ENCODE measurements at regions not wholly inside any gene's neighbourhood (a gene's known extent, or its start where the extent isn't known, plus 50 kb on each side); places are given as distances from the start of the nearest gene placed in this dataset.
"Not testable (repeated sequence)": the region's sequence is repeated elsewhere in the genome, so short reads cannot be mapped to it uniquely, and the experiment has no call there.

DNA sequence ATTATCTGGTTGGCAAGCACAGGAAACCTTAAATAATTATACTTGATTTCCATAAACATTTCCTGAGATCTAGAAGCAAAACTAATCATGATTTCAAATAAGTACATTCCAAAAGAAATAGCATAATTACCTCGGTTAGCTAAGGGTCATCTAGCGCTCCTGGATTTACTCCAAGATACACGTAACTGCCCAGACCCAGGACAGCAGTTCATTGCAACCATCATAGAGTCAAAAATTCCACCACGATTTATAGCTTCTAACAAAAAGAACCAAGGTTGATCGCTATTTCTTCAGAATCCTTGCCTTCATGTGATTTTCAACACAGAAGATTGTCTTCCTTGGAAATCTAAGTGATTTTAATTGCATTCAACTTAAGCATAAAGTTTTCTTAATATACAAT lies 1235.5 kb upstream of the TENM3 start:
- Histone ChIP-seq H3K27ac (ENCODE audit: low read depth, low read length) (no peak overlapping the region), H3K4me3 (ENCODE audit: low read length in 3 of 3) (no peak overlapping the region), H3K36me3 (ENCODE audit: control insufficient read depth in 3 of 3, insufficient read depth in 3 of 3, low read length in 3 of 3) (no peaks in the 10 kb centered on the region), H3K27me3 (ENCODE audit: control insufficient read depth in 3 of 3, insufficient read depth in 3 of 3, low read length in 3 of 3) (no peaks in the 10 kb centered on the region), H3K9ac (ENCODE audit: low read depth in 1 of 3, low read length in 3 of 3) (no peak overlapping the region), H3K4me1 (ENCODE audit: control insufficient read depth in 3 of 3, insufficient read depth in 3 of 3, low read length in 3 of 3) (peaks cover 0 to 4% (median 0%) of the 10 kb centered on the region in 3 donors), H3K9me3 (ENCODE audit: control insufficient read depth in 3 of 3, low read length in 3 of 3) (no peaks in the 10 kb centered on the region)

DNA sequence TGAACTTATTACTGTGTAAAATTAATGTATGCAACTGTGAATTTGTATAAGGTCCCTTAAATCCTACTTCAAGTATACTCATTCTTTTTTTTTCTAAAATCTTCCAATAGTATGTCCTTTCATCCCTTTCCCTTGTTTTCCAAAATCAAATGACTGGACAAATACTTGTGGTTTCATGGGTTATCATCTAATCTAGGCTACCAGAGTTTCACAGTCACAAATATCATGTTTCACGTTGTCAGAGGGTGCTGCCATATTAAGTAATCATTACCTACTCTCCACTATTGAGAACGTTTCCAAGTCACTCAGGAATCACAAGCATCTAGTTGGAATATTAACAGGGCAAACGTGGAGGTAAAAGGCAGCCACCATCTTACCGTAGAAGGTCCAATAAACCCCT lies 1235.0 kb upstream of the TENM3 start:
- no peaks in the 10 kb centered on the region for H3K27me3 ChIP-seq (ENCODE audit: control insufficient read depth in 3 of 3, insufficient read depth in 3 of 3, low read length in 3 of 3)
- H3K9me3 ChIP-seq (ENCODE audit: control insufficient read depth in 3 of 3, low read length in 3 of 3): no peaks in the 10 kb centered on the region
- peaks cover 0 to 4% (median 0%) of the 10 kb centered on the region in 3 donors for H3K4me1 ChIP-seq (ENCODE audit: control insufficient read depth in 3 of 3, insufficient read depth in 3 of 3, low read length in 3 of 3)
- no peak overlapping the region for H3K27ac ChIP-seq (ENCODE audit: low read depth, low read length)
- H3K36me3 ChIP-seq (ENCODE audit: control insufficient read depth in 3 of 3, insufficient read depth in 3 of 3, low read length in 3 of 3): no peaks in the 10 kb centered on the region
- no peak overlapping the region for H3K9ac ChIP-seq (ENCODE audit: low read depth in 1 of 3, low read length in 3 of 3)
- H3K4me3 ChIP-seq (ENCODE audit: low read length in 3 of 3): no peak overlapping the region

- no peak overlapping the region for H3K9ac ChIP-seq (ENCODE audit: low read depth in 1 of 3, low read length in 3 of 3)
- no peak overlapping the region for H3K27ac ChIP-seq (ENCODE audit: low read depth, low read length)
- H3K4me1 ChIP-seq (ENCODE audit: control insufficient read depth in 3 of 3, insufficient read depth in 3 of 3, low read length in 3 of 3): no peaks in the 10 kb centered on the region
- no peaks in the 10 kb centered on the region for H3K27me3 ChIP-seq (ENCODE audit: control insufficient read depth in 3 of 3, insufficient read depth in 3 of 3, low read length in 3 of 3)
- no peak overlapping the region for H3K4me3 ChIP-seq (ENCODE audit: low read length in 3 of 3)
- no peaks in the 10 kb centered on the region for H3K36me3 ChIP-seq (ENCODE audit: control insufficient read depth in 3 of 3, insufficient read depth in 3 of 3, low read length in 3 of 3)
- H3K9me3 ChIP-seq (ENCODE audit: control insufficient read depth in 3 of 3, low read length in 3 of 3): peaks cover 0 to 4% (median 0%) of the 10 kb centered on the region in 3 donors
Measured at GRCh38 chr4:181013162-181013561, 1230.0 kb upstream of the TENM3 start.

- H3K4me1 ChIP-seq (ENCODE audit: control insufficient read depth in 3 of 3, insufficient read depth in 3 of 3, low read length in 3 of 3): no peaks in the 10 kb centered on the region
- no peak overlapping the region for H3K9ac ChIP-seq (ENCODE audit: low read depth in 1 of 3, low read length in 3 of 3)
- H3K4me3 ChIP-seq (ENCODE audit: low read length in 3 of 3): no peak overlapping the region
- no peaks in the 10 kb centered on the region for H3K27me3 ChIP-seq (ENCODE audit: control insufficient read depth in 3 of 3, insufficient read depth in 3 of 3, low read length in 3 of 3)
- peaks cover 0 to 4% (median 3%) of the 10 kb centered on the region in 3 donors for H3K9me3 ChIP-seq (ENCODE audit: control insufficient read depth in 3 of 3, low read length in 3 of 3)
- no peaks in the 10 kb centered on the region for H3K36me3 ChIP-seq (ENCODE audit: control insufficient read depth in 3 of 3, insufficient read depth in 3 of 3, low read length in 3 of 3)
- H3K27ac ChIP-seq (ENCODE audit: low read depth, low read length): no peak overlapping the region
Measured at GRCh38 chr4:181017038-181017437, 1226.2 kb upstream of the TENM3 start.

DNA sequence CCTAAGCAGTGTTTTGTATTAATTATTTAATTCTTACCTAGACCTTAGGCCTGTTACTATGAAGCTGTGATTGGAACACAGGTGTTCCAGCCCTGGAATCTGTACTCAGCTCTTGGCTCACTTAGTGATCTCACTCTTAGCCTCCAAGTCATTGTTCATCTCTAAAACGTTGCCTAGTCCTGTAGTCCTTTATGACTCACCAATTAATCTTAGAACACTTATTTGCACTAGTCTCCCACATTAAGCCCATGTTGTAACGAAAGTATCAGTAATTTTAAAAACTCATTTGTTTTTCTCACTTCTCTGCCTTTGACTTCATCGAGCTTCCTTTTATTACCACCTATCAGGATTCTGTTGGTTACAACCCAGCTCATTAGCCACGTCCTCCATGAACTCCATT lies 1224.7 kb upstream of the TENM3 start:
- Histone ChIP-seq H3K27ac (ENCODE audit: low read depth, low read length) (no peak overlapping the region), H3K36me3 (ENCODE audit: control insufficient read depth in 3 of 3, insufficient read depth in 3 of 3, low read length in 3 of 3) (no peaks in the 10 kb centered on the region)

GRCh38 chr4:181018913-181019312 lies 1224.3 kb upstream of the TENM3 start:
- Histone ChIP-seq H3K36me3 (ENCODE audit: control insufficient read depth in 3 of 3, insufficient read depth in 3 of 3, low read length in 3 of 3) (no peaks in the 10 kb centered on the region), H3K9me3 (ENCODE audit: control insufficient read depth in 3 of 3, low read length in 3 of 3) (peaks cover 0 to 4% (median 3%) of the 10 kb centered on the region in 3 donors), H3K4me1 (ENCODE audit: control insufficient read depth in 3 of 3, insufficient read depth in 3 of 3, low read length in 3 of 3) (no peaks in the 10 kb centered on the region), H3K27me3 (ENCODE audit: control insufficient read depth in 3 of 3, insufficient read depth in 3 of 3, low read length in 3 of 3) (no peaks in the 10 kb centered on the region), H3K27ac (ENCODE audit: low read depth, low read length) (no peak overlapping the region), H3K4me3 (ENCODE audit: low read length in 3 of 3) (no peak overlapping the region), H3K9ac (ENCODE audit: low read depth in 1 of 3, low read length in 3 of 3) (no peak overlapping the region)

More for the DNA sequence above, 1224.7 kb upstream of the TENM3 start:
- H3K4me3 ChIP-seq (ENCODE audit: low read length in 3 of 3): no peak overlapping the region
- H3K9me3 ChIP-seq (ENCODE audit: control insufficient read depth in 3 of 3, low read length in 3 of 3): peaks cover 0 to 4% (median 3%) of the 10 kb centered on the region in 3 donors
- H3K4me1 ChIP-seq (ENCODE audit: control insufficient read depth in 3 of 3, insufficient read depth in 3 of 3, low read length in 3 of 3): no peaks in the 10 kb centered on the region
- H3K27me3 ChIP-seq (ENCODE audit: control insufficient read depth in 3 of 3, insufficient read depth in 3 of 3, low read length in 3 of 3): no peaks in the 10 kb centered on the region
- no peak overlapping the region for H3K9ac ChIP-seq (ENCODE audit: low read depth in 1 of 3, low read length in 3 of 3)

GRCh38 chr4:181020456-181020855 lies 1222.7 kb upstream of the TENM3 start:
- no peaks in the 10 kb centered on the region for H3K4me1 ChIP-seq (ENCODE audit: control insufficient read depth in 3 of 3, insufficient read depth in 3 of 3, low read length in 3 of 3)
- no peak overlapping the region for H3K4me3 ChIP-seq (ENCODE audit: low read length in 3 of 3)
- H3K9me3 ChIP-seq (ENCODE audit: control insufficient read depth in 3 of 3, low read length in 3 of 3): peaks cover 0 to 3% (median 0%) of the 10 kb centered on the region in 3 donors
- no peak overlapping the region for H3K27ac ChIP-seq (ENCODE audit: low read depth, low read length)
- no peaks in the 10 kb centered on the region for H3K27me3 ChIP-seq (ENCODE audit: control insufficient read depth in 3 of 3, insufficient read depth in 3 of 3, low read length in 3 of 3)
- no peak overlapping the region for H3K9ac ChIP-seq (ENCODE audit: low read depth in 1 of 3, low read length in 3 of 3)
- H3K36me3 ChIP-seq (ENCODE audit: control insufficient read depth in 3 of 3, insufficient read depth in 3 of 3, low read length in 3 of 3): no peaks in the 10 kb centered on the region

DNA sequence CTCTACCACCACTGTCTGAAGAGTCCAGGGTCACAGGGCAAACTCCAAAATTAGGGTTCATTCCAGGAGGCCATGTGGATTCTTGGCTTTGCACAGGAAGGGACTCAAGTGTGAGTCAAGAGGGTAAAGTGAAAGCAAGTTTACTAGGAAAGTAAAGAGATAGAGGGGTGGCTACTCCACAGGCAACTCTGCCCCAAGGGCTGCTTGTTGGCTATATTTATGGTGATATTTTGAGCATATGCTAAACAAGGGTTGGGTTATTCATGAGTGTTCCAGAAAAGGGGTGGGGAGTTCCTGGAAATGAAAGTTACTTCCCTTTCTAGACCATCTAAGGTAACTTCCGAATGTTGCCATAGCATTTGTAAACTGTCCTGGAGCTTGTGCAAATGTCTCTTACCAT lies 1222.0 kb upstream of the TENM3 start:
- no peaks in the 10 kb centered on the region for H3K4me1 ChIP-seq (ENCODE audit: control insufficient read depth in 3 of 3, insufficient read depth in 3 of 3, low read length in 3 of 3)
- no peaks in the 10 kb centered on the region for H3K27me3 ChIP-seq (ENCODE audit: control insufficient read depth in 3 of 3, insufficient read depth in 3 of 3, low read length in 3 of 3)
- H3K9ac ChIP-seq (ENCODE audit: low read depth in 1 of 3, low read length in 3 of 3): no peak overlapping the region
- H3K4me3 ChIP-seq (ENCODE audit: low read length in 3 of 3): no peak overlapping the region
- H3K9me3 ChIP-seq (ENCODE audit: control insufficient read depth in 3 of 3, low read length in 3 of 3): peaks cover 0 to 3% (median 0%) of the 10 kb centered on the region in 3 donors
- no peak overlapping the region for H3K27ac ChIP-seq (ENCODE audit: low read depth, low read length)
- H3K36me3 ChIP-seq (ENCODE audit: control insufficient read depth in 3 of 3, insufficient read depth in 3 of 3, low read length in 3 of 3): no peaks in the 10 kb centered on the region

GRCh38 chr4:181030135-181030921 lies 1212.9 kb upstream of the TENM3 start:
- not testable (repeated sequence) for H3K9me3 ChIP-seq (ENCODE audit: control insufficient read depth in 3 of 3, low read length in 3 of 3); H3K27me3 ChIP-seq (ENCODE audit: control insufficient read depth in 3 of 3, insufficient read depth in 3 of 3, low read length in 3 of 3); H3K4me1 ChIP-seq (ENCODE audit: control insufficient read depth in 3 of 3, insufficient read depth in 3 of 3, low read length in 3 of 3); H3K36me3 ChIP-seq (ENCODE audit: control insufficient read depth in 3 of 3, insufficient read depth in 3 of 3, low read length in 3 of 3); H3K4me3 ChIP-seq (ENCODE audit: low read length in 3 of 3); H3K9ac ChIP-seq (ENCODE audit: low read depth in 1 of 3, low read length in 3 of 3); H3K27ac ChIP-seq (ENCODE audit: low read depth, low read length)

DNA sequence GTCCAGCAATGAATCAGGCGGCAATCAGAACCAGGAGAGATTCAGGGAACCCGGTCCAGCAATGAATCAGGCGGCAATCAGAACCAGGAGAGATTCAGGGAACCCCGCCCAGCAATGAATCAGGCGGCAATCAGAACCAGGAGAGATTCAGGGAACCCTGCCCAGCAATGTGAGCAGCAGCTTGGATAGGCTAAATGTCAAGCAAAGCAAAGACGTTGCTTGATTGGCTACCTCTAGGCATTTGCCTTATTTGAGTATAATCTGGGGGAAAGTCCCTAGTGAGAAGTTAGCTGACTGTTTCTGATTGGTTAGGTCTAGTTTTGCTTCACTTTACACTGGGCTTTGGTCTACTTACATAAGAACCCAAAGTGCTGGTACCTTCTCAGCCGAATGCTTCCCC lies 1212.2 kb upstream of the TENM3 start:
- H3K27ac ChIP-seq (ENCODE audit: low read depth, low read length): no peak overlapping the region
- no peaks in the 10 kb centered on the region for H3K4me1 ChIP-seq (ENCODE audit: control insufficient read depth in 3 of 3, insufficient read depth in 3 of 3, low read length in 3 of 3)
- no peak overlapping the region for H3K4me3 ChIP-seq (ENCODE audit: low read length in 3 of 3)
- no peaks in the 10 kb centered on the region for H3K9me3 ChIP-seq (ENCODE audit: control insufficient read depth in 3 of 3, low read length in 3 of 3)
- H3K9ac ChIP-seq (ENCODE audit: low read depth in 1 of 3, low read length in 3 of 3): no peak overlapping the region
- no peaks in the 10 kb centered on the region for H3K36me3 ChIP-seq (ENCODE audit: control insufficient read depth in 3 of 3, insufficient read depth in 3 of 3, low read length in 3 of 3)
- no peaks in the 10 kb centered on the region for H3K27me3 ChIP-seq (ENCODE audit: control insufficient read depth in 3 of 3, insufficient read depth in 3 of 3, low read length in 3 of 3)

Measured in skeletal muscle tissue (tissue), 3 donors.